DND-41 (cell line): ENCODE measurements at regions not wholly inside any gene's neighbourhood (a gene's known extent, or its start where the extent isn't known, plus 50 kb on each side); places are given as distances from the start of the nearest gene placed in this dataset.

Experiments used
- CTCF ChIP-seq: IDR thresholded peaks from 2 replicates; pipeline ENCODE4 v1.5.1; 2012; ENCODE audit warnings: borderline replicate concordance, low read length, moderate library complexity, mild to moderate bottlenecking; ENCODE audit not compliant: poor library complexity, severe bottlenecking; ENCODE audit errors: extremely low read depth
- EZH2 ChIP-seq: IDR thresholded peaks from 3 replicates; pipeline ENCODE4 v1.6.1; 2012; ENCODE audit warnings: borderline replicate concordance, low read depth, mild to moderate bottlenecking, moderate library complexity, low read length, inconsistent platforms; ENCODE audit not compliant: severe bottlenecking

- no peak for TF ChIP-seq CTCF
- no peak for TF ChIP-seq EZH2
Observed at GRCh38 chr6:156612361-156612760, 164.8 kb upstream of the ARID1B start.
